ENCODE measurements at regions not wholly inside any gene's neighbourhood (a gene's known extent, or its start where the extent isn't known, plus 50 kb on each side); places are given as distances from the start of the nearest gene placed in this dataset.

DNA sequence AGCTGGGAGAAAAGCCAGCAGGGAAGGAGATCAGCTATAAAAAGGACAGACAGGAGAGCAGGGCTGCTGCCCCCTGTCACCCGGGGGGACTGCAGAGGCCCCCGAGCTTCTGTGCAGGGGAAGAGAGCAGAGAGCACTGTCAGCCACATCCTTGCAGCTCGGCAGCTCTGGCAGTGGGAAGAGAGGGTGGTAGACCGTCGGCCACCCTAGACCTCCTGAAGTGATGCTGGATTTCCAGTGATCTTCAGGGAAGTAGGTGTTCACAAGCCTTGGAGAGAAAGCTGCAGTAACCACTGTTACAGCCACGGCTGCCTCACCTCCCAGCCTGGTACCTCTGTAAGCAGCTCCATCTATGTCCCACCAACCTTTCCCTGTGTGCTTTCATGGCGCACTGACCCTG, 134.9 kb downstream of the TFCP2L1 start:
- H3K27me3 ChIP-seq (ENCODE audit: insufficient read depth, low read length, poor library complexity, severe bottlenecking) = no peaks in the 10 kb centered on the region
- H3K9me3 ChIP-seq (ENCODE audit: insufficient read depth, low read depth, low read length) = no peaks in the 10 kb centered on the region
- no peak overlapping the region for H2AFZ ChIP-seq (ENCODE audit: low read length)
- H3K36me3 ChIP-seq (ENCODE audit: insufficient read depth, low read length) = no peaks in the 10 kb centered on the region
- H3K4me2 ChIP-seq (ENCODE audit: low read depth, low read length, poor library complexity, severe bottlenecking) = no peak overlapping the region
- H3K9ac ChIP-seq (ENCODE audit: low read depth, low read length, poor library complexity, severe bottlenecking) = no peak overlapping the region
- no peaks in the 10 kb centered on the region for H3K4me1 ChIP-seq (ENCODE audit: insufficient read depth, low read length, poor library complexity, severe bottlenecking)
- H3K9me2 ChIP-seq (replicated peaks; ENCODE audit: low read depth, low read length) = no peaks in the 10 kb centered on the region
- H3K79me2 ChIP-seq (ENCODE audit: insufficient read depth, low read length) = no peaks in the 10 kb centered on the region
- H4K20me1 ChIP-seq (ENCODE audit: insufficient read depth, low read length, poor library complexity, severe bottlenecking) = no peaks in the 10 kb centered on the region
- H3F3A ChIP-seq (ENCODE audit: low read depth) = no peaks in the 10 kb centered on the region
- H3K4me3 ChIP-seq (ENCODE audit: low read length, poor library complexity, severe bottlenecking) = no peak overlapping the region
- TF ChIP-seq EZH2phosphoT487 (IDR thresholded peaks at IDR 0.05; ENCODE audit: borderline replicate concordance) = no peak
- TF ChIP-seq, protein P1, sequence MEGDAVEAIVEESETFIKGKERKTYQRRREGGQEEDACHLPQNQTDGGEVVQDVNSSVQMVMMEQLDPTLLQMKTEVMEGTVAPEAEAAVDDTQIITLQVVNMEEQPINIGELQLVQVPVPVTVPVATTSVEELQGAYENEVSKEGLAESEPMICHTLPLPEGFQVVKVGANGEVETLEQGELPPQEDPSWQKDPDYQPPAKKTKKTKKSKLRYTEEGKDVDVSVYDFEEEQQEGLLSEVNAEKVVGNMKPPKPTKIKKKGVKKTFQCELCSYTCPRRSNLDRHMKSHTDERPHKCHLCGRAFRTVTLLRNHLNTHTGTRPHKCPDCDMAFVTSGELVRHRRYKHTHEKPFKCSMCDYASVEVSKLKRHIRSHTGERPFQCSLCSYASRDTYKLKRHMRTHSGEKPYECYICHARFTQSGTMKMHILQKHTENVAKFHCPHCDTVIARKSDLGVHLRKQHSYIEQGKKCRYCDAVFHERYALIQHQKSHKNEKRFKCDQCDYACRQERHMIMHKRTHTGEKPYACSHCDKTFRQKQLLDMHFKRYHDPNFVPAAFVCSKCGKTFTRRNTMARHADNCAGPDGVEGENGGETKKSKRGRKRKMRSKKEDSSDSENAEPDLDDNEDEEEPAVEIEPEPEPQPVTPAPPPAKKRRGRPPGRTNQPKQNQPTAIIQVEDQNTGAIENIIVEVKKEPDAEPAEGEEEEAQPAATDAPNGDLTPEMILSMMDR (conservative IDR thresholded peaks at IDR 0.05; ENCODE audit: low read length) = no peak

DNA sequence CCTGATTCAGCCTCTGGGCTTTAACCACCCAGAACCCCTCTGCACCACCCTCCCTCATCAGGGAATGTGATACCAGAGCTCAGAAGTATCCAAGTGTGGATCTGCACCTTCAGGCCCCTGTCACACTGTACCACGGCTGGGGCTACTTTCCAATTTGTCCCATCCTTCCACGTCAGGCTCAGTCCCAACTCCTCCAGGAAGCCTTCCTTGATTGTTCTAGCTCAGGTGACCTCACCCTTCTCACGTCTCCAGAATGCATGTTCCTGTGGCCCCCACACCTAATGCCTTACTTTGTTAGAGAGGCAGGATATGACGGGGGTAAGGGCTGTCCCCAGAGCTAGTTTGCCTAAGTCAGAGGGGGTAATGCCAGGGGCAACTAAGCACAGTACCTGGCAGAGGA, 134.3 kb downstream of the TFCP2L1 start:
- no peak overlapping the region for H3K4me2 ChIP-seq (ENCODE audit: low read depth, low read length, poor library complexity, severe bottlenecking)

DNA sequence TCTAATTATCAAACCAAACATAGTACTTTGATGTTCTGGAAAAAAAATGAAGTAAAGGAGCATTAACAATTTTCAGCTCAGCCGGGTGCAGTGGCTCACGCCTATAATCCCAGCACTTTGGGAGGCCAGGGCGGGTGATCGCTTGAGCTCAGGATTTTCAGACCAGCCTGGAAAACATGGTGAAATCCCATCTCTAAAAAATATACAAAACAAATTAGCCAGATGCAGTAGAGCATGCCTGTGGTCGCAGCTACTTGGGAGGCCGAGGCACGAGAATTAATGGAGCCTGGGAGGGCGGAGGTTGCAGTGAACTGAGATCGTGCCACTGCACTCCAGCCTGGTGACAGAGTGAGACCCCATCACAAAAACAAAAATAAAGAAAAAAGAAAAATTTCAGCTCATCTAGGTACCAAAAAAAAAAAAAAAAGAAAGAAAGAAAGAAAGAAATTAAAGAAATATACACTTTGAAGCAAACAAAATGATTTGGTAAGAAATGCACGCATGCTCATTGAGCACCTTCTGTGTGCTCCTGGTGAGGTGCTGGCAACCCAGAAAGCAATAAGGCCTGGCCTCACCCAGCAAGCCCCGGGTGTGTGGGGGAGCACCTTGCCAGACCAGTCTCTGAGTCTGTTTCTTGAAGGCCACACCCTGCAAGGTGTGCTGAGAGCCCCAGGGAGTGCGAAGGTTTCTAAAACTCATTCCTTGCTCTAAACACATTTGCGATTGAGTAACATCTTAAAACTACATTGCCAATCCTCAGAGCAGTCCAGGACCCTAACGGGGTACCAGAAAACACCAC, 133.5 kb downstream of the TFCP2L1 start:
- H3K4me1 ChIP-seq (ENCODE audit: insufficient read depth, low read length, poor library complexity, severe bottlenecking) = no peaks in the 10 kb centered on the region
- H2AFZ ChIP-seq (ENCODE audit: low read length) = no peak overlapping the region
- H3K27me3 ChIP-seq (ENCODE audit: insufficient read depth, low read length, poor library complexity, severe bottlenecking) = no peaks in the 10 kb centered on the region
- no peak for TF ChIP-seq EZH2phosphoT487 (IDR thresholded peaks at IDR 0.05; ENCODE audit: borderline replicate concordance)
- TF ChIP-seq, protein P1 (conservative IDR thresholded peaks at IDR 0.05; ENCODE audit: low read length) = no peak
- no peak overlapping the region for H3K4me3 ChIP-seq (ENCODE audit: low read length, poor library complexity, severe bottlenecking)
- H3K36me3 ChIP-seq (ENCODE audit: insufficient read depth, low read length) = no peaks in the 10 kb centered on the region
- no peak overlapping the region for H3K9ac ChIP-seq (ENCODE audit: low read depth, low read length, poor library complexity, severe bottlenecking)
- no peak overlapping the region for H3K4me2 ChIP-seq (ENCODE audit: low read depth, low read length, poor library complexity, severe bottlenecking)
- no peaks in the 10 kb centered on the region for H3K9me2 ChIP-seq (replicated peaks; ENCODE audit: low read depth, low read length)
- H4K20me1 ChIP-seq (ENCODE audit: insufficient read depth, low read length, poor library complexity, severe bottlenecking) = no peaks in the 10 kb centered on the region
- no peaks in the 10 kb centered on the region for H3K9me3 ChIP-seq (ENCODE audit: insufficient read depth, low read depth, low read length)
- H3K79me2 ChIP-seq (ENCODE audit: insufficient read depth, low read length) = no peaks in the 10 kb centered on the region
- no peaks in the 10 kb centered on the region for H3F3A ChIP-seq (ENCODE audit: low read depth)

More for the DNA sequence above, 134.3 kb downstream of the TFCP2L1 start:
- Histone ChIP-seq H3K79me2 (ENCODE audit: insufficient read depth, low read length) (no peaks in the 10 kb centered on the region), H3K27me3 (ENCODE audit: insufficient read depth, low read length, poor library complexity, severe bottlenecking) (no peaks in the 10 kb centered on the region), H2AFZ (ENCODE audit: low read length) (no peak overlapping the region), H3F3A (ENCODE audit: low read depth) (no peaks in the 10 kb centered on the region), H3K9me2 (replicated peaks; ENCODE audit: low read depth, low read length) (no peaks in the 10 kb centered on the region), H4K20me1 (ENCODE audit: insufficient read depth, low read length, poor library complexity, severe bottlenecking) (no peaks in the 10 kb centered on the region), H3K4me1 (ENCODE audit: insufficient read depth, low read length, poor library complexity, severe bottlenecking) (no peaks in the 10 kb centered on the region), H3K9ac (ENCODE audit: low read depth, low read length, poor library complexity, severe bottlenecking) (no peak overlapping the region), H3K9me3 (ENCODE audit: insufficient read depth, low read depth, low read length) (no peaks in the 10 kb centered on the region), H3K36me3 (ENCODE audit: insufficient read depth, low read length) (no peaks in the 10 kb centered on the region), H3K4me3 (ENCODE audit: low read length, poor library complexity, severe bottlenecking) (no peak overlapping the region)
- TF ChIP-seq, protein P1 (conservative IDR thresholded peaks at IDR 0.05; ENCODE audit: low read length) = no peak
- no peak for TF ChIP-seq EZH2phosphoT487 (IDR thresholded peaks at IDR 0.05; ENCODE audit: borderline replicate concordance)
